ENCODE measurements at regions not wholly inside any gene's neighbourhood (a gene's known extent, or its start where the extent isn't known, plus 50 kb on each side); places are given as distances from the start of the nearest gene placed in this dataset.

GRCh38 chr17:65434878-65435277 lies 126.6 kb downstream of the AXIN2 start:
- Mint-ChIP-seq H3K27ac (no peak overlapping the region), H3K36me3 (ENCODE audit: low read depth) (no peaks in the 10 kb centered on the region), H3K4me1 (peaks cover 4% of the 10 kb centered on the region)

GRCh38 chr17:65434251-65434650 lies 127.2 kb downstream of the AXIN2 start:
- H3K4me1 Mint-ChIP-seq = peaks cover 4% of the 10 kb centered on the region
- no peak overlapping the region for H3K4me3 Mint-ChIP-seq
- peaks cover 9% of the 10 kb centered on the region for H3K9me3 Mint-ChIP-seq
- no peak for DNase-seq
- intact Hi-C loops (cut with micrococcal nuclease) = no loop called here
- H3K36me3 Mint-ChIP-seq (ENCODE audit: low read depth) = no peaks in the 10 kb centered on the region
- H3K27me3 Mint-ChIP-seq = peaks cover 16% of the 10 kb centered on the region
- no peak overlapping the region for H3K27ac Mint-ChIP-seq

More at GRCh38 chr17:65434878-65435277, 126.6 kb downstream of the AXIN2 start:
- peaks cover 9% of the 10 kb centered on the region for H3K9me3 Mint-ChIP-seq
- peaks cover 17% of the 10 kb centered on the region for H3K27me3 Mint-ChIP-seq
- no peak overlapping the region for H3K4me3 Mint-ChIP-seq
- intact Hi-C loops (cut with micrococcal nuclease) = no loop called here
- no peak for DNase-seq

GRCh38 chr17:65433592-65433991 lies 127.9 kb downstream of the AXIN2 start:
- Mint-ChIP-seq H3K4me3 (no peak overlapping the region), H3K27ac (no peak overlapping the region), H3K27me3 (peaks cover 12% of the 10 kb centered on the region), H3K9me3 (peaks cover 9% of the 10 kb centered on the region), H3K4me1 (peaks cover 4% of the 10 kb centered on the region), H3K36me3 (ENCODE audit: low read depth) (no peaks in the 10 kb centered on the region)
- no peak for DNase-seq
- intact Hi-C loops (cut with micrococcal nuclease) = no loop called here

GRCh38 chr17:65433157-65433556 lies 128.3 kb downstream of the AXIN2 start:
- Mint-ChIP-seq H3K4me1 (peaks cover 4% of the 10 kb centered on the region), H3K27ac (no peak overlapping the region), H3K27me3 (peaks cover 9% of the 10 kb centered on the region), H3K4me3 (no peak overlapping the region), H3K9me3 (peaks cover 9% of the 10 kb centered on the region), H3K36me3 (ENCODE audit: low read depth) (no peaks in the 10 kb centered on the region)
- DNase-seq = no peak
- intact Hi-C loops (cut with micrococcal nuclease) = no loop called here

GRCh38 chr17:65431116-65431515 lies 130.3 kb downstream of the AXIN2 start:
- no peak overlapping the region for H3K4me3 Mint-ChIP-seq
- no peak for DNase-seq
- no peak overlapping the region for H3K27ac Mint-ChIP-seq
- intact Hi-C loops (cut with micrococcal nuclease) = no loop called here
- peaks cover 18% of the 10 kb centered on the region for H3K9me3 Mint-ChIP-seq
- H3K27me3 Mint-ChIP-seq = peaks cover 2% of the 10 kb centered on the region
- peaks cover 4% of the 10 kb centered on the region for H3K4me1 Mint-ChIP-seq
- no peaks in the 10 kb centered on the region for H3K36me3 Mint-ChIP-seq (ENCODE audit: low read depth)

- Mint-ChIP-seq H3K27me3 (no peaks in the 10 kb centered on the region), H3K27ac (no peak overlapping the region), H3K4me1 (peaks cover 4% of the 10 kb centered on the region), H3K36me3 (ENCODE audit: low read depth) (no peaks in the 10 kb centered on the region), H3K4me3 (no peak overlapping the region), H3K9me3 (peaks cover 18% of the 10 kb centered on the region)
- no peak for DNase-seq
- intact Hi-C loops (cut with micrococcal nuclease) = no loop called here
Observed at GRCh38 chr17:65430209-65430833, 131.1 kb downstream of the AXIN2 start.

GRCh38 chr17:65423346-65424140 lies 137.9 kb downstream of the AXIN2 start:
- peaks cover 2% of the 10 kb centered on the region for H3K27me3 Mint-ChIP-seq
- H3K9me3 Mint-ChIP-seq = peaks cover 14% of the 10 kb centered on the region
- H3K4me1 Mint-ChIP-seq = no peaks in the 10 kb centered on the region
- H3K4me3 Mint-ChIP-seq = no peak overlapping the region
- no peak for DNase-seq
- no peaks in the 10 kb centered on the region for H3K36me3 Mint-ChIP-seq (ENCODE audit: low read depth)
- intact Hi-C loops (cut with micrococcal nuclease) = no loop called here
- H3K27ac Mint-ChIP-seq = no peak overlapping the region

- no peak overlapping the region for H3K27ac Mint-ChIP-seq
- DNase-seq = no peak
- intact Hi-C loops (cut with micrococcal nuclease) = no loop called here
Observed at GRCh38 chr17:65418622-65419021, 142.8 kb downstream of the AXIN2 start.

GRCh38 chr17:65417406-65418221 lies 143.8 kb downstream of the AXIN2 start:
- no peak overlapping the region for H3K27ac Mint-ChIP-seq
- H3K9me3 Mint-ChIP-seq = peaks cover 6% of the 10 kb centered on the region
- no peak overlapping the region for H3K4me3 Mint-ChIP-seq
- no peak for DNase-seq
- intact Hi-C loops (cut with micrococcal nuclease) = no loop called here
- peaks cover 2% of the 10 kb centered on the region for H3K27me3 Mint-ChIP-seq
- H3K36me3 Mint-ChIP-seq (ENCODE audit: low read depth) = no peaks in the 10 kb centered on the region
- no peaks in the 10 kb centered on the region for H3K4me1 Mint-ChIP-seq

More at GRCh38 chr17:65418622-65419021, 142.8 kb downstream of the AXIN2 start:
- Mint-ChIP-seq H3K4me1 (no peaks in the 10 kb centered on the region), H3K36me3 (ENCODE audit: low read depth) (no peaks in the 10 kb centered on the region), H3K27me3 (peaks cover 4% of the 10 kb centered on the region), H3K9me3 (peaks cover 6% of the 10 kb centered on the region), H3K4me3 (no peak overlapping the region)

GRCh38 chr17:65415991-65416390 lies 145.5 kb downstream of the AXIN2 start:
- Mint-ChIP-seq H3K36me3 (ENCODE audit: low read depth) (no peaks in the 10 kb centered on the region), H3K27me3 (peaks cover 6% of the 10 kb centered on the region), H3K4me1 (no peaks in the 10 kb centered on the region), H3K9me3 (peaks cover 2% of the 10 kb centered on the region), H3K27ac (no peak overlapping the region), H3K4me3 (no peak overlapping the region)
- DNase-seq = no peak
- intact Hi-C loops (cut with micrococcal nuclease) = no loop called here

- H3K36me3 Mint-ChIP-seq (ENCODE audit: low read depth) = no peaks in the 10 kb centered on the region
- H3K27ac Mint-ChIP-seq = no peak overlapping the region
- DNase-seq = no peak
- H3K27me3 Mint-ChIP-seq = peaks cover 12% of the 10 kb centered on the region
- intact Hi-C loops (cut with micrococcal nuclease) = no loop called here
- H3K4me3 Mint-ChIP-seq = no peak overlapping the region
- no peaks in the 10 kb centered on the region for H3K9me3 Mint-ChIP-seq
- H3K4me1 Mint-ChIP-seq = no peaks in the 10 kb centered on the region
Observed at GRCh38 chr17:65413390-65413789, 148.1 kb downstream of the AXIN2 start.

- intact Hi-C loops (cut with micrococcal nuclease) = no loop called here
- Mint-ChIP-seq H3K27me3 (peaks cover 15% of the 10 kb centered on the region), H3K27ac (no peak overlapping the region), H3K4me3 (no peak overlapping the region), H3K36me3 (ENCODE audit: low read depth) (no peaks in the 10 kb centered on the region), H3K9me3 (no peaks in the 10 kb centered on the region), H3K4me1 (no peaks in the 10 kb centered on the region)
- DNase-seq = no peak
Observed at GRCh38 chr17:65409381-65409780, 152.1 kb downstream of the AXIN2 start.

GRCh38 chr17:65408050-65408449 lies 153.4 kb downstream of the AXIN2 start:
- H3K27me3 Mint-ChIP-seq = peaks cover 15% of the 10 kb centered on the region
- intact Hi-C loops (cut with micrococcal nuclease) = no loop called here

GRCh38 chr17:65407017-65407416 lies 154.4 kb downstream of the AXIN2 start:
- H3K4me3 Mint-ChIP-seq = no peak overlapping the region
- intact Hi-C loops (cut with micrococcal nuclease) = no loop called here
- no peak overlapping the region for H3K27ac Mint-ChIP-seq

More at GRCh38 chr17:65408050-65408449, 153.4 kb downstream of the AXIN2 start:
- Mint-ChIP-seq H3K27ac (no peak overlapping the region), H3K9me3 (no peaks in the 10 kb centered on the region), H3K4me3 (no peak overlapping the region), H3K4me1 (no peaks in the 10 kb centered on the region), H3K36me3 (ENCODE audit: low read depth) (no peaks in the 10 kb centered on the region)
- DNase-seq = no peak

More at GRCh38 chr17:65407017-65407416, 154.4 kb downstream of the AXIN2 start:
- H3K9me3 Mint-ChIP-seq = no peaks in the 10 kb centered on the region
- DNase-seq = no peak
- H3K4me1 Mint-ChIP-seq = no peaks in the 10 kb centered on the region
- H3K27me3 Mint-ChIP-seq = peaks cover 11% of the 10 kb centered on the region
- H3K36me3 Mint-ChIP-seq (ENCODE audit: low read depth) = no peaks in the 10 kb centered on the region

All from activated CD4-positive, alpha-beta T cell treated with anti-CD3 and anti-CD28 coated beads, Interleukin-2, amount 10 ng/mL, durations not matched to agents 24 days and 14 days (primary cell).